ENCODE measurements at regions not wholly inside any gene's neighbourhood (a gene's known extent, or its start where the extent isn't known, plus 50 kb on each side); places are given as distances from the start of the nearest gene placed in this dataset.
A peak's percentile ranks its signal among the peaks of the same experiment; 100 is the strongest.

- no peak overlapping the region for H3K4me3 ChIP-seq (ENCODE audit: low read length in 3 of 3)
- H3K4me1 ChIP-seq (ENCODE audit: control insufficient read depth in 2 of 3, insufficient read depth in 2 of 3, low read depth in 1 of 3, low read length in 3 of 3): peaks cover 0 to 2% (median 0%) of the 10 kb centered on the region in 3 donors
- no peak for TF ChIP-seq CTCF (IDR thresholded peaks at IDR 0.05; ENCODE audit: borderline replicate concordance, extremely low read depth, insufficient read depth)
- H3K27ac ChIP-seq (ENCODE audit: low read depth in 2 of 2, low read length in 2 of 2): no peak overlapping the region
- H3K9me3 ChIP-seq (ENCODE audit: control insufficient read depth in 2 of 3, insufficient read depth in 1 of 3, low read length in 3 of 3): no peaks in the 10 kb centered on the region
- H3K9ac ChIP-seq (ENCODE audit: low read length in 3 of 3): no peak overlapping the region
- intact Hi-C loops (cut with DNase I): no loop called here
- no peaks in the 10 kb centered on the region for H3K36me3 ChIP-seq (ENCODE audit: control insufficient read depth in 2 of 3, insufficient read depth in 3 of 3, low read length in 3 of 3)
- peak in 2 of 5 donors; percentile 8 to 67 for DNase-seq
- no peak for FAIRE-seq
- no peaks in the 10 kb centered on the region for H3K27me3 ChIP-seq (ENCODE audit: control insufficient read depth, insufficient read depth, low read length)
These were observed 54.7 kb upstream of the KLF13 start for GRCh38 chr15:31271711-31272557.

- FAIRE-seq: no peak
- DNase-seq: peak in 1 of 5 donors; percentile 9
- no peaks in the 10 kb centered on the region for H3K9me3 ChIP-seq (ENCODE audit: control insufficient read depth in 2 of 3, insufficient read depth in 1 of 3, low read length in 3 of 3)
- no peak overlapping the region for H3K4me3 ChIP-seq (ENCODE audit: low read length in 3 of 3)
- intact Hi-C loops (cut with DNase I): no loop called here
- TF ChIP-seq CTCF (IDR thresholded peaks at IDR 0.05; ENCODE audit: borderline replicate concordance, extremely low read depth, insufficient read depth): no peak
- H3K9ac ChIP-seq (ENCODE audit: low read length in 3 of 3): no peak overlapping the region
- no peak overlapping the region for H3K27ac ChIP-seq (ENCODE audit: low read depth in 2 of 2, low read length in 2 of 2)
- no peaks in the 10 kb centered on the region for H3K36me3 ChIP-seq (ENCODE audit: control insufficient read depth in 2 of 3, insufficient read depth in 3 of 3, low read length in 3 of 3)
- no peaks in the 10 kb centered on the region for H3K4me1 ChIP-seq (ENCODE audit: control insufficient read depth in 2 of 3, insufficient read depth in 2 of 3, low read depth in 1 of 3, low read length in 3 of 3)
- H3K27me3 ChIP-seq (ENCODE audit: control insufficient read depth, insufficient read depth, low read length): no peaks in the 10 kb centered on the region
These were observed 53.9 kb upstream of the KLF13 start for GRCh38 chr15:31272558-31273257.

DNA sequence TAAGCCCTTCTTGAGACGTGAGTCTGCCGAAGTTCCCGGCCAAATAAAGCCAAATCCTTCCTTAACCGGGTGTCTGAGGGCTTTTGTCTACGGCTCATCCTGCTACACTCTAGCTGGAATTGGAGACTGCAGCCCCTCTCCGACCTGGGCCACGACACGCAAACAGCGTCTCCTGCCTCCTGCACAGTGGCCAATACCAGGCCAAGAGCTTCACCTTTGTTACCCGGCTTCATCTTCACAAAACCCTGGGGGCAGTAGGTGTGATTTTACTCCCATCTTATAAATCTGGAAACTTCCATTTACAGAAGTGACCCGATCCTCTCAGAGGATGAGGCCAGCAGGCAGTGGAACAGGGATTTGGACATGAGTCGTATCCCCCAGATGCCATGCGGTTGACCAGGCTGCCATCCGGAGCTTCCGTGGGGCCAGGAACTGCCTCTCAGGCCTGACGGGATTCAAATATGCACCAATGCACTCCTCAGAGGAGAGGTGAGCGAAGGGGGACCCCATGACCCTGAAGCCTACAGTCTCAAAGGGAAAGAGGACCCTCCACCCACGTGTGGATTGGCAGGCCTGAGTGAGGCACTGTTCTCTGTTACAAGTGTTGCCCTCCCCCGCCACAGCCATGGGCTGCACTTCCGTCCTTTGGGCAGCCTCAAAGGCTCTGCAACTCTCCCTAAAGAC lies 53.2 kb upstream of the KLF13 start:
- Histone ChIP-seq H3K4me1 (ENCODE audit: control insufficient read depth in 2 of 3, insufficient read depth in 2 of 3, low read depth in 1 of 3, low read length in 3 of 3) (no peaks in the 10 kb centered on the region), H3K27me3 (ENCODE audit: control insufficient read depth, insufficient read depth, low read length) (no peaks in the 10 kb centered on the region), H3K4me3 (ENCODE audit: low read length in 3 of 3) (no peak overlapping the region), H3K36me3 (ENCODE audit: control insufficient read depth in 2 of 3, insufficient read depth in 3 of 3, low read length in 3 of 3) (no peaks in the 10 kb centered on the region), H3K27ac (ENCODE audit: low read depth in 2 of 2, low read length in 2 of 2) (no peak overlapping the region), H3K9ac (ENCODE audit: low read length in 3 of 3) (no peak overlapping the region), H3K9me3 (ENCODE audit: control insufficient read depth in 2 of 3, insufficient read depth in 1 of 3, low read length in 3 of 3) (no peaks in the 10 kb centered on the region)
- no peak for FAIRE-seq
- intact Hi-C loops (cut with DNase I): no loop called here
- TF ChIP-seq CTCF (IDR thresholded peaks at IDR 0.05; ENCODE audit: borderline replicate concordance, extremely low read depth, insufficient read depth): no peak
- DNase-seq: peak in 2 of 5 donors; percentile 9 to 53
